Spleen (tissue), 7 donors: ENCODE measurements at regions not wholly inside any gene's neighbourhood (a gene's known extent, or its start where the extent isn't known, plus 50 kb on each side); places are given as distances from the start of the nearest gene placed in this dataset.

ENCODE experiments used
- POLR2A ChIP-seq, 3 donors: fragments of 450-650 bp; IDR thresholded peaks; one replicate each; pipeline ENCODE4 v1.5.1; 2017; ENCODE audit warnings: antibody characterized with exemption in 3 of 3, mild to moderate bottlenecking in 1 of 3
- TF ChIP-seq, protein P1 (sequence below), 11 experiments: fragments of 200-600 bp in 7 of 11; fragments of 450-650 bp in 4 of 11; sonication (generic) in 4 of 11; IDR thresholded peaks in 8 of 11; conservative IDR thresholded peaks in 3 of 11; 1 replicate in 7 of 11; 2 replicates in 4 of 11; pipeline versions ENCODE4 v1.4.0 to v1.8.0; 2016 to 2021; ENCODE audit warnings: antibody characterized with exemption in 11 of 11, inconsistent platforms in 4 of 11, mild to moderate bottlenecking in 1 of 11
- donor health status: DM: no; HTN: no; CAD: no; lungs with moderate emphysema.
- donor health status: DM: no; HTN: no; CAD: no.
- donor health status: DM: no; HTN: no; CAD: no.

DNA sequence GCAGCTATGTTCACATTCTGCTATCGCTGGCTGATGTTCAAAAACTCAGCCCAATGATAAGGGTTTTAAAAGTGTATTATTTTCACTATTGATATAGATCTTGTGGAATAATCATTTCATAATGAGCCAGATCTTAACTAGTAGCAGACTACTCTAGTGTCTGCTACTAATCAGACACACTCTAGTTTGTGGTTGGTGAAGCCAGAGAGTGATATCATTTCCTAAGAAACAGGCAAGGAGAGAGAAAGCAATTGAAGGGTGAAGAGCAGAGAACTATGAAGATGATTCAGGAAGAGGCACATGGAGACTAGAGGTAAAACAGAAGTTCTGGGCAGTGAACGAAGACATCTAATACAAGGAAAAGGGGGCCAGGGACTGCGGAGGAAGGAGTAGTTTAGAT lies 58.2 kb upstream of the BET1 start:
- TF ChIP-seq, protein P1, sequence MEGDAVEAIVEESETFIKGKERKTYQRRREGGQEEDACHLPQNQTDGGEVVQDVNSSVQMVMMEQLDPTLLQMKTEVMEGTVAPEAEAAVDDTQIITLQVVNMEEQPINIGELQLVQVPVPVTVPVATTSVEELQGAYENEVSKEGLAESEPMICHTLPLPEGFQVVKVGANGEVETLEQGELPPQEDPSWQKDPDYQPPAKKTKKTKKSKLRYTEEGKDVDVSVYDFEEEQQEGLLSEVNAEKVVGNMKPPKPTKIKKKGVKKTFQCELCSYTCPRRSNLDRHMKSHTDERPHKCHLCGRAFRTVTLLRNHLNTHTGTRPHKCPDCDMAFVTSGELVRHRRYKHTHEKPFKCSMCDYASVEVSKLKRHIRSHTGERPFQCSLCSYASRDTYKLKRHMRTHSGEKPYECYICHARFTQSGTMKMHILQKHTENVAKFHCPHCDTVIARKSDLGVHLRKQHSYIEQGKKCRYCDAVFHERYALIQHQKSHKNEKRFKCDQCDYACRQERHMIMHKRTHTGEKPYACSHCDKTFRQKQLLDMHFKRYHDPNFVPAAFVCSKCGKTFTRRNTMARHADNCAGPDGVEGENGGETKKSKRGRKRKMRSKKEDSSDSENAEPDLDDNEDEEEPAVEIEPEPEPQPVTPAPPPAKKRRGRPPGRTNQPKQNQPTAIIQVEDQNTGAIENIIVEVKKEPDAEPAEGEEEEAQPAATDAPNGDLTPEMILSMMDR (IDR thresholded peaks at IDR 0.05 in 8 of 11, conservative IDR thresholded peaks at IDR 0.05 in 3 of 11), result no peak
- TF ChIP-seq POLR2A (IDR thresholded peaks at IDR 0.05), result no peak
